Peyer's patch (tissue), 4 donors: ENCODE measurements at regions not wholly inside any gene's neighbourhood (a gene's known extent, or its start where the extent isn't known, plus 50 kb on each side); places are given as distances from the start of the nearest gene placed in this dataset.

Source experiments
- DNase-seq, 3 donors: peaks; one replicate each; pipeline ENCODE4 v3.0.0-alpha.2; 2017 to 2019
- H3K27ac ChIP-seq, 4 donors: fragments of 200-600 bp; sonication (generic); one replicate each; pipeline ENCODE4 v1.5.1; 2016 to 2019
- H3K27me3 ChIP-seq, 2 donors: fragments of 200-600 bp; sonication (generic); one replicate each; pipeline ENCODE4 v1.5.1; 2019
- H3K36me3 ChIP-seq, 3 donors: fragments of 200-600 bp; sonication (generic); one replicate each; pipeline ENCODE4 v1.5.1; 2016 to 2019
- H3K4me1 ChIP-seq, 4 donors: fragments of 200-600 bp; sonication (generic); one replicate each; pipeline ENCODE4 v1.5.1; 2016 to 2019
- H3K4me3 ChIP-seq, 4 donors: fragments of 200-600 bp; sonication (generic); 1 replicate in 3 of 4; 2 replicates in 1 of 4; pipeline ENCODE4 v1.5.1; 2016 to 2019; ENCODE audit warnings: mild to moderate bottlenecking in 1 of 4
- H3K9me3 ChIP-seq, 4 donors: fragments of 200-600 bp; sonication (generic); one replicate each; pipeline ENCODE4 v1.5.1; 2016 to 2019; ENCODE audit warnings: mild to moderate bottlenecking in 1 of 4
- CTCF ChIP-seq, 6 experiments: fragments of 450-650 bp in 4 of 6; fragments of 200-600 bp in 2 of 6; sonication (generic) in 1 of 6; IDR thresholded peaks; one replicate each; pipeline ENCODE4 v1.5.1; 2017 to 2019; ENCODE audit warnings: antibody characterized with exemption in 6 of 6, mild to moderate bottlenecking in 3 of 6, moderate library complexity in 1 of 6
- POLR2A ChIP-seq, 2 donors: fragments of 450-650 bp; IDR thresholded peaks; one replicate each; pipeline ENCODE4 v1.5.1; 2017; ENCODE audit warnings: antibody characterized with exemption in 2 of 2, mild to moderate bottlenecking in 2 of 2, moderate library complexity in 2 of 2

DNA sequence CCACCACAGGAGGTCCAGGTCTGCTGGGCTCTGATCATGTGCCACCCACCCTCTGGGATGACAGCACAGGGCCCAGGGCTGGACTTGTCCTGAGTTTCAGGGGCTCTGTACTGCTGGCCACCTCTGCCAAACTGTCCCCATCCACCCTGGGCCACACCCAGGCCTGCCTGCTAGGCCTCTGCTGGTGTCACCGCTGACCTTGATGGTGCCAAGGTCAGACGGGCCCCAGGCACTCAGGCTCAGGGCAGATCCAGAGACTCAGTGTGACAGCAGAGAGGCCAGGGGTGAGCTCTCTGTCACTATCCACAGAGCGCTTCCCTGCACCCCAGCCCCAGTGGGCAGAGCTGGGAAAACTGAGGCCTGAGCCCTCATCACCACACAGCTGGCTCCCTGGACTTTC lies 75.6 kb downstream of the RMI2 start:
- Histone ChIP-seq H3K4me1 (no peaks in the 10 kb centered on the region), H3K27ac (no peak overlapping the region), H3K9me3 (no peaks in the 10 kb centered on the region), H3K36me3 (no peaks in the 10 kb centered on the region), H3K4me3 (no peak overlapping the region), H3K27me3 (no peaks in the 10 kb centered on the region)
- TF ChIP-seq CTCF (IDR thresholded peaks at IDR 0.05) (no peak), POLR2A (IDR thresholded peaks at IDR 0.05) (no peak)
- DNase-seq, result no peak

DNA sequence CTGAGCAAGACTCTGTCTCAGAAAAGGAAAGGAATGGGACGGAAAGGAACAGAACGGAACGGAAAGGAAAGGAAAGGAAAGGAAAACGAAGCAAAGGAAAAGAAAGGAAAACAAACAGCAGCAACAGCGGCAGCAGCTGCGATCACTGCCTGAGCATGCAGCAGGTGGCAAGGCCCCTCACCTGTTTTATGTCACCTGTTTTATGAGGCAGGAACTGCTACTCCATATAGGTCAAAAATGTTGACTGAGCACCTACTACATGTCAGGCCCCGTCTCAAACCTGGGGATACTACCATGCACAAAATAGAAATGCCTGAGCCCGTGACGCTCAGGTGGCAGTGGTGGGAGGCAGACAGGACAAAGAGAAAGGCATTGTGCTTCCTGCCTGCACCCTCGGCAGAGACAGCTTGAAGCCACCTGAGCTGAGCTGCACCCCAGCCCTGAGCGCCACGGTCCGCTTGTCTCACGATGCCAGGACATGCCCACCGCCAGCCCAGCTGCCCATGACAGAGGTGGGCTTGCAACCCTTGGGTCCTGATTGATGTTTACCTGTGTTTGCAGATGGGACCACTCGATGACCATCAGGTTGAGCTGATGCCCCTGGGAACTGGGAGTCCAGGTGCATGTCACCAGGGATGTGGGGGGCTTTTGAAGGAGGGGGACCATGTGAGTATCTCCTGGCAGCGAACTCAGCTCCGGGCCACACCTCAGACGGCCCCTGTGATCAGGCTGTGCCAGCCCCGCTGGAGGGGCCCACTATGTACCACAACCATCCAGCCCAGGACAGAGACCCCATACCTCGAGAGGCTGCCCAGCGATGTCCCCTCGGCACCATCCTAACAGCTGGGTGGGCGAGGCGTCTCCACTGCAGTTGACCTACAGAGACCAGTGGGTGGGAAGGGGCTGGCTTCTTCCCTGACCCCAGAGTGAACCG lies 77.4 kb downstream of the RMI2 start:
- no peaks in the 10 kb centered on the region for H3K27me3 ChIP-seq
- H3K4me1 ChIP-seq, result no peaks in the 10 kb centered on the region
- H3K4me3 ChIP-seq, result no peak overlapping the region
- DNase-seq, result no peak
- H3K36me3 ChIP-seq, result no peaks in the 10 kb centered on the region
- H3K27ac ChIP-seq, result no peak overlapping the region
- no peaks in the 10 kb centered on the region for H3K9me3 ChIP-seq
- TF ChIP-seq CTCF (IDR thresholded peaks at IDR 0.05) (no peak), POLR2A (IDR thresholded peaks at IDR 0.05) (no peak)

DNA sequence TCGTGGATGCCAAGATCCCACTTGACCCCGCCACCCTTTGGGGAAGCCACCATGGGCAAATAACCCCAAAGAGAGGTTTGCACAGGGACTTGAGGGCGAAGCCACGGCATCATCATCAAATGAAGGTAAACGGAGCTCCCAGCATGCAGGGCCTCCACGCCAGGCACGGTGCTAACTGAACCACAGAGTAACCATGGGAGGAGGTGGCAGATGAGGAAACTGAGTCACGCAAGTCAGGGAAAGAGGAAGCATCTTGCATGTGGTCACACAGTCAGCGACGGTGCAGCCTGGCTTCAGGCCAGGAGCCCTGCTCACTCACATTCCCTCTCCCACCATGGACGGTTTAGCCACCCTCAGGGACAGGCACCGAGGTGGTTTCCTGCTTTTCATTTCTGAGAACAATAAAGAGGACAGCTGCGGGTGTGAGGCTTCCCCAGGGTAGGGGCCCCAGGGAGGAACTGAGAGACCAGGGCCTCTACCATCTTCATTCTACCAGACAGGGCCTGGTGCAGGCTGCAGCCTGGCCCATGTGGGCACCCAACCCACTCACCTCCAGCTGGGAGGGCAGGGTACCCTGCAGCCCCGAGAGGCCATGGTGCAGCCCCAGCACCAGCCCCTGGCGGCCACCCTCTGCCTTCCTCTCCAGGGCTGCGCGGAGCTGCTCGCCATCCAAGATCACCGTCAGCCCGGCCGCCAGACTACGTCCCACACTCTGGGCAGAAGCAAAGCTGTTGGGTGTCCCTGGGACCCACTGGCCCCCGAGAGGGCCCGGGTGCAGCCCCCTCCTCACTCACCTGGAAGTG lies 78.3 kb downstream of the RMI2 start:
- DNase-seq, result no peak
- Histone ChIP-seq H3K27me3 (no peaks in the 10 kb centered on the region), H3K36me3 (no peaks in the 10 kb centered on the region), H3K4me3 (no peak overlapping the region), H3K9me3 (no peaks in the 10 kb centered on the region), H3K27ac (no peak overlapping the region), H3K4me1 (no peaks in the 10 kb centered on the region)
- no peak for TF ChIP-seq POLR2A (IDR thresholded peaks at IDR 0.05)
- TF ChIP-seq CTCF (IDR thresholded peaks at IDR 0.05), result no peak

- Histone ChIP-seq H3K4me3 (no peak overlapping the region), H3K9me3 (no peaks in the 10 kb centered on the region), H3K27me3 (no peaks in the 10 kb centered on the region), H3K36me3 (no peaks in the 10 kb centered on the region), H3K27ac (no peak overlapping the region), H3K4me1 (no peaks in the 10 kb centered on the region)
- no peak for TF ChIP-seq CTCF (IDR thresholded peaks at IDR 0.05)
- TF ChIP-seq POLR2A (IDR thresholded peaks at IDR 0.05), result no peak
- no peak for DNase-seq
Observed at GRCh38 chr16:11424118-11424460, 78.8 kb downstream of the RMI2 start.

- DNase-seq, result no peak
- H3K27ac ChIP-seq, result no peak overlapping the region
- H3K9me3 ChIP-seq, result no peaks in the 10 kb centered on the region
- TF ChIP-seq CTCF (IDR thresholded peaks at IDR 0.05), result no peak
- no peak for TF ChIP-seq POLR2A (IDR thresholded peaks at IDR 0.05)
- no peaks in the 10 kb centered on the region for H3K4me1 ChIP-seq
- H3K36me3 ChIP-seq, result no peaks in the 10 kb centered on the region
- H3K4me3 ChIP-seq, result no peak overlapping the region
- H3K27me3 ChIP-seq, result no peaks in the 10 kb centered on the region
Observed at GRCh38 chr16:11425140-11425539, 79.9 kb downstream of the RMI2 start.
